Upper lobe of left lung (tissue), 4 donors: ENCODE measurements at regions not wholly inside any gene's neighbourhood (a gene's known extent, or its start where the extent isn't known, plus 50 kb on each side); places are given as distances from the start of the nearest gene placed in this dataset.

ENCODE experiments used
- CTCF ChIP-seq, 6 experiments: fragments of 450-650 bp in 4 of 6; fragments of 200-600 bp in 2 of 6; sonication (generic) in 2 of 6; IDR thresholded peaks; one replicate each; pipeline ENCODE4 v1.5.1; 2016 to 2019; ENCODE audit warnings: antibody characterized with exemption in 6 of 6
- EP300 ChIP-seq, 4 donors: sonication (generic); formaldehyde crosslinking; IDR thresholded peaks; one replicate each; pipeline ENCODE4 v1.5.1; 2017; ENCODE audit warnings: antibody characterized with exemption in 4 of 4, control low read depth in 2 of 4
- POLR2A ChIP-seq, 4 donors: fragments of 450-650 bp; IDR thresholded peaks; one replicate each; pipeline ENCODE4 v1.5.1; 2016 to 2017; ENCODE audit warnings: antibody characterized with exemption in 4 of 4, mild to moderate bottlenecking in 2 of 4
- POLR2AphosphoS5 ChIP-seq, 2 donors: sonication (generic); formaldehyde crosslinking; IDR thresholded peaks; one replicate each; pipeline ENCODE4 v1.5.1; 2017; ENCODE audit warnings: antibody characterized with exemption in 2 of 2

DNA sequence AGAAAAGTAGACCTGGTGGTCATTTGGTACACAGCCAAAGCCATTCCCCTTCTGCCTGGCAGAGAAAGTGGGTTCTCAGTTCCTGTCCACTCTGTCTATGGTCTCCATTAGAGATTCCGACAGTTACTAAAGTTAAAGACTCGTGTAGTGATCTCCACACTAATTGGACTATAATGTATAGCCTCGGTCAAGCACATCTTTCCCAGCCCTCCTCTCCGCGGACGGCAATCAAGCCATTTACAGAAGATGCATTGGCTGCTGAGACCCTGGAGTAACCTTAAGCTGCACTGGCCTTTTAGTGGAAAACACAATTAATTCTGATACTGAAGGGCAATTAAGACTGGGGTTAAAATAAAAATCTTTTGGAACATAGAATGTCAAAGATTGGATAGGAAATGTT lies 865.3 kb downstream of the MCTP2 start:
- TF ChIP-seq CTCF (IDR thresholded peaks at IDR 0.05) (no peak), POLR2A (IDR thresholded peaks at IDR 0.05) (no peak), POLR2AphosphoS5 (IDR thresholded peaks at IDR 0.05) (no peak), EP300 (IDR thresholded peaks at IDR 0.05) (no peak)
